ENCODE measurements at regions not wholly inside any gene's neighbourhood (a gene's known extent, or its start where the extent isn't known, plus 50 kb on each side); places are given as distances from the start of the nearest gene placed in this dataset.

DNA sequence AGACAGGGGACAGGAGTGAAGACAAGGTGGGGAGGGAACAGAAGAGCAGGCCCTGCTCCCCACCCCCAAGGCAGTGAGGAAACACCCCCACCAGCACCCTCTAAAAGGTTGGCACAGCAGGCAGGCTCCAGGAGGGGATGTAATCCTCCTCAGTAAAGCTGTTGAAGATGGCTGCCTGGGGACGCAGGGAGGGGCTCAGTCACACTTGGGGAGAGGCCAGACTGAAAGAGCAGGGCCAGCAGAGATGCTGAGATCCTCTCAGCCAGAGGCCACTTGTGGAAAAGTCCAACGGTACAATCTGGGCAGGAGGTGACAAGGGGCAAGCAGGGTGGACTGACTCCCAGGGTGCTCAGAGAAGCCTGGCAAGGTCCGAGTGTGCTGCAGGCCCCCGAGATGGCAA lies 154.8 kb upstream of the ID2 start:
- no peak for DNase-seq (ENCODE audit: low read depth)

DNA sequence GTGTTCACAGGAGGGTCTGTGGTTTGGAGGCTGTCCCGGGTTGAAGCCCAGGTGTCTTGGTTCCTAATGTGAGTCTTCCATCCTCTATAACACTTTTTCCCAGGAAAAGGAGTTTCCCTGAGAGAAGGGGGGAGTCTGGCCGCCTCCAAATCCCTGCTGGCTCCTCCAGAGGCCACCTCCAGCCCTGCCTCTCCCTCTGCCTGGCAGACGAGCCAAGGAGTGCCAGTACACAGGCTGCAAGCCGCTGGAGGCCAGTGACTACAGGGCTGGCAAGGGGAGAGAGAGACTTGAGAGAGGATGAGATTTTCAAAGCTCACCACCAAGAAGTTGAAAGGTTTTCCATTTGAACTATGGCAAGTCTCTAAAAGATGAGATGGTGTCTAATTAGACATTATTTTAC lies 154.2 kb upstream of the ID2 start:
- DNase-seq (ENCODE audit: low read depth) = no peak

DNA sequence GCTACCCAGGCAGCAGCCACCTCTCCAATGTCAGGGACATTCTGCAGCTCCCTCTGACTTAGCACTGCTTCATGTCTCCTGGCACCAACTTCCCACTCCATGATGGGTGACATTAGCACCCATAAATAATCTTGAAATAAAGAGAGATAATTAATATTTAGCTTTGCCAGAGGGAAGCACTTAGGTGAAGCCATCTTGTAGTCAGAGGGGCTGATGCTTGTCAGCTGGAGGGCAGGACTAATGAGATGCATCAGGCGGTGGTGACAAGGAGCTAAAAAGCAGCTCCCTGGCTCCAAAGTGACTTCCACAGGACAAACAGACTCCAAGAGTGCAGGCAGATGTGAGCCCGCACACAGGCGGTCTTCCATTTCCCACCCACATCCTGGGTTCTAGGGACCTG lies 153.0 kb upstream of the ID2 start:
- DNase-seq (ENCODE audit: low read depth) = no peak

DNA sequence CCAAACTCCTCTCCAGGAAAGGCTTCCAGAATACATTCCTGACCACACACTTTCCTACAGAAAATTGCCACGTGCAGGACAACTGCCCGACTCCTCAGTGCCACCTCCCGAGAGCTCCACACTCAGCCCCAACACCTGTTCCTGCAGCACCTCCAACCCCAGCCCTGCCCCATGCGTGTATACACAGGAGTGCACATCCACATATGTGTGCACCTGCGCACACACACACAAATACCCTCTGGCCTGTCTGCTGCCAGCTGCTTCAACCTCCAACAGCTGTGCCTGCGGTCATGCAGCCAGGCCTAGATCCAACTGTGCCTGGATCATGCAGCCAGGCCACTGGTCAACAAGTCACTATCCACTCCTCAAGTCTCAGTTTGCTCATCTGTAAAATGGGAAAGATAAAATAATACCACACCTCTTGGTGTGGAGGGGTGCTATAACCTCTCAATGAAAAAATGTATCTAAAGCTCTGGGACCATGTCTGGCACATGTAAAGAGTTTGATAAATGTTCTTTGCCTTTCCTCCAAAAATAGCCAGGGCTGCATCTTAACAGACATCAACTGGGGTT lies 152.1 kb upstream of the ID2 start:
- no peak for DNase-seq (ENCODE audit: low read depth)

DNA sequence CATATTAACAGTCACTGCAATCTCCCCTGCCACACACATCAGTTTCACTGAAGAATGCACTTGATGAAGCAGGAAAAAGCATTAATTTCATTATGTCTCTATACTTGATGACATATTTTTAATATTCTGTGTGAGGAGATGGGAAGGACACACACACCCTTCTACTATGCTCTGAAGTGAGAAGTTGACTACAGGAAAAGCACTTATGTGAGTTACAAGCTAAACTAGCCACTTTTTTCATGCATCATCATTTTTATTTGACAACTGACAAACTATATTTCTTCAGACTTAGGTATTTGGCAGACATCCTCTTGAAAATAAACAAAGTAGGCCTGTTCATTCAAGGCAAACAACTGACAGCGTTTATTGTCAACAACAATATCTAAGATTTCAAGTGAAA lies 150.4 kb upstream of the ID2 start:
- DNase-seq (ENCODE audit: low read depth) = no peak

DNA sequence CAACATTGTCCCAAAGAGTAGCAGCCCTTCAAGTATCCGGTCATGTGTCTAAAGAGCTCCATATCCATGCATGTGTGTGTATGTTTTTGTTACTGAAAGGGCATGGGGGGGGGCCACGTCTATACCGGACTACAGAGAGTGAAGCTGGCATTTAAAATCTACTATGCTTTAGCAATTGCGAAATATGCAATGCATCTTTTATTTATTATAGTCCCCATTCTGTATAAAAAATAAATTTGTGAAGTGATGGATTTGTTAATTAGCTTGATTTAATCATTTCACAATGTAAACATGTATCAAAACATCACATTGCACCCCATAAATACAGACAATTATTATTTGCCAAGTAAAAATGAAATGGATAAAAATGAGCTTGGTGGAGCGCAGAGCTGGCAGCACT lies 149.4 kb upstream of the ID2 start:
- DNase-seq (ENCODE audit: low read depth) = no peak

DNA sequence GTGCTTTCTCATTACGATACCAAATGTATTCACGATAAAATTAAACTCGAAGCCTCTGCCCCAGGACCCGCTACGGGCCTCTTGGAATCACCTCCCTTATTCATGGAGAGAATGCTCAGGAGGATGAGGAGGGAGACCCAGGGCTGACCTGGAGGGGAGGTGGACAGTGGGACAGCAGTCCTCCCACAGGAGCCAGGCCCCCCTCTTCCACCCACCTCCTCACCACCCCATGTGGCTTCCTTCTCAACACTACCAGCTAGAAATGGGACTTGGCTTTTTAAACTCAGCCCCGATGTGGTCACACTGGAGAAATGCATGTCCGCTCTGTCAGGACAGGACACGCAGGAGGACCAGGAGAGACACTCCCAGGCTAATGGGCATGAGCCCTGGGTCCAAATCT lies 147.9 kb upstream of the ID2 start:
- no peak for DNase-seq (ENCODE audit: low read depth)

DNA sequence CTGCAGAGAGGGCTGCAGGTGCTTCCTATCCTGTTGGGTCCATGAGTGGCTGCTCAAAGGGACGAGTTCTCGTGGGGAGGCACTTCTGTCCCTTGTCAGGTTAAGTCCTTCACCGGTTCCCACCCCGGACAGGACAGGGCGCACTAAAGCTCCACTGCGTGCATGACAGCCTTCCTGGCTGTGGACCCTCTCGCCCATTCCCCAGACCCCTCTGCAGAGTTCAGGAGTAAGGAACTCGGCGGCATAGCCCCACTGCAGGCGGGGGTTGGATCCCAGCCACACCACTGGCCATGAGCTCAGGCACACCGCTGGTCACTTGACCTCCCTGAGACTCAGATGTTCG lies 147.5 kb upstream of the ID2 start:
- no peak for DNase-seq (ENCODE audit: low read depth)

DNA sequence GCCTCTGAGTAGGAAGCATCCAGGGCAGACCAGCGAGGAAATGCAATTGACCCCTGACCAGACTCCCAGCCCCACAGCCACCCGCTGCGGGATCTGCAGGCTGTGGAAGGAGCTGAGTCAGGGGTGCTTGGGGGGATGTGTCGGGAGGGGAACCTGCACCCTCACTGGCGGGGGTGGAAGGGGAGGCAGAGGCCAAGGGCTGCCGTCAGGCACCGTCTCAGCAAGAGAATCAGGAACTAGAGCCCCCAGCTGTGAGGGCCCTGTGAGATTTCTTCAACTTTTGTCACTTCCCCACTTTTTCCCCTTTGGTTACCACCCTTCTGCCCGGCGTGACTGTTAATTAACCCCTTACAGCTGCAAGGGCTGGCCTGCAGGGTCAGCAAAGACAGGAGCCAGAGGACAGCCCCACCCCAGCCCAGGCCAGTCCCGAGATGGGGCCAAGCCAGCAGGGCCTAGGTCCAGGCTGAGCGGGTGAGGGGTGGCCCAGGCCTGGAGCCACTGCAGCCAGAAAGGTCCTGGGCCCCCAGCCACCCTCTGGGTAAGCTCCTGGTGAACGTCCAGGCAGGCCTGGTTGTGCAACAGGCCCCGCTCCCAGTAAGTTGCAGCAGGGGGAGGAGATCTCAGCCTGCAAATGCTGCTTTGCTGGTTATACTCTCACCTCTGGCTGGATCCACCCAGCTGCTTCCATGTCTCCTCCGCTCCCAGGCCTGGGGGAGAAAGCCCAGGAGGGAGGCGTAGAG lies 147.0 kb upstream of the ID2 start:
- no peak for DNase-seq (ENCODE audit: low read depth)

DNA sequence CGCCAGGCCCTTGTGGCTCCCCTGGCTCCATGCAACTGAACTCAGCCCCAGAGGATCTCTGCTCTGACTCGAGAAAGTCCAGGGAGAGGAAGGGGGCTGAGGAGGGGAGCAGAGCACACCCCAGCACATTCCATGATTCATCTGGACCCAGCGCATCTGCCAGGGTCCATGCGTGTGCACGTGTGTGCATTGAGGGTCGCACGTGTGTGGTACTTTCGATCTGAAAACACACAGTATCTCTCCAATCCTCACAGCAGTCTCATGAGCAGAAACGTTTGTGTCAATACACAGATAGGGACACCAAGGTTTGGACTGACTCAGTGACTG lies 146.4 kb upstream of the ID2 start:
- DNase-seq (ENCODE audit: low read depth) = no peak

DNA sequence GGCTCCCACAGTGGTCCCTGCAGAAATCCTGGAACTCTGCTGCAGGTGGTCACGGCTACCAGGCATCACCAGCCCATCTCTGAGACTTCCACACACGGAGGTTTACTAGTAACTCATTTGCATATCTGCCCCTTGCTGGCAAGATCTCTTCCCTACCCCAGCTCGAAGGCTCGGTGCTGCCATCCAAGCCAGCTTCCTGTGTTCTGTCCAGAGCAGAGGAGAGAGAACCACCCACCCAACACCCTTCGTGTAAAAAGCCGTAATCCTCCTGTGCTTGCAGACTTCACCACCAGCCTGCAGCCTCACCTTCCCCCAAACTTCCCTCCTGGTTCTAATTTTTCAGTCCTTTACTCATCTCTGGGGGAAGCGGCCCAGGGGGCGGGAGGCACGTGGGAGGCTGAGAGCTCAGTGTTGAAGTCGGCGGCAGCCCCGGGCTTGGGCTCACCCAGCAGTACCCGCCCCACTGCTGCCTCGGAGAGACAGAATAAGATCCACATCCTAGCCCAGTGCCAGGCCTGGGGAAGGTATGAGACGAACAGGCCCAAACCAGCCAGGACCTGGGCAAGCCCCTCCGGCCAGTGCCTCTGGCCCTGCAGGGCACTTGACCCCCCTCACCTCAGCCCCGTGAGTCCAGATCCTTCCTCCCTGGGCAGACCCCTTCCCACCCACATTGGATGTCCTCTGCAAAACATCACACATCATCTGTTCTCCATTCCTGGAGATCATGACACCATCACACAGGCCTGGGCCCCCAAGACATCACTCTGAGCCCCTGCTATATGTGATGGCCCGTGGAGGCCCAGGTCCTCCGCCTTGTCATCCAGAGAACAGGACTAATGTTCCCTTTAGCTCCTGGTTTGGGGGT lies 145.8 kb upstream of the ID2 start:
- DNase-seq (ENCODE audit: low read depth) = no peak

DNA sequence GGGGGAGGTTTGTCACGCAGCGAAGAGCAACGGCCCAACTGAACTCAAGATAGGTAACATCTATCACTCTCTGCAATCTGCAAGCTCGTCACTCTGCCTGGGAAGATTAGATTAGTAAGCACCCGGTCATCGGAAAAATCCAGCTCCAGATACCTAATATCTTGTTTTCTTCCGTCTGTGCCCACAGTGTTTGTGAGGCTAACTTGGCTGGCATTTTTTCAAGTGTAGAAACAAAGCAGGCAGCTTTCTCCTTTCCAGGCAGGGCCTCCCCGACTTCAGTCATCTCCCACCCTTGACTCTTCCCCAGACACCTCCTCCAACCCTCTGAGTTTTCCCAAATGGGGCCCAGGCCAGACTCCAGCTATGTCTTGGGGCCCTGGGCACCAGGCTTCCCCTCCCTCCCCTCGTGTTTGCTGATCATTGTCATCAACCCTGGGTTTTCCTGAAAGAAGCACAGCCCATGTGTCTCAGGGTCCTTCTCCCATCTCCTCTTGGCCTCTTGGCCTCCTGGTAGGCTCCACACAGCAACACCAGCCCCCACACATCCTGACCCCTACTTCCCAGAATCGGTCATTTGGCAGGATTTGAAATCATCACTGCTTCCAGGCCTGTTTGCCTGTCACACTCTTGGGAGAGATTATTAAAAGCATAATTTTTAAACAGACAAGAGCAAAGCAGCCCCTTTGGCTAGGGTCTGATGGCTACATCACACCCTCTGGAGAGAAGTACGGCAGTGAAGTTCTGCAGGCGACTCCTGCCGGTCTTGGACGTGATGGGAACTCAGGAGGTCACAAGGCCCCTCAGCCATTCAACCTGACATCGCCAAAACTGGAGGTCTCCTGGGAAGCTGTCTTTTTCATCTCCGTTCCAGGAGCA lies 144.9 kb upstream of the ID2 start:
- no peak for DNase-seq (ENCODE audit: low read depth)

DNA sequence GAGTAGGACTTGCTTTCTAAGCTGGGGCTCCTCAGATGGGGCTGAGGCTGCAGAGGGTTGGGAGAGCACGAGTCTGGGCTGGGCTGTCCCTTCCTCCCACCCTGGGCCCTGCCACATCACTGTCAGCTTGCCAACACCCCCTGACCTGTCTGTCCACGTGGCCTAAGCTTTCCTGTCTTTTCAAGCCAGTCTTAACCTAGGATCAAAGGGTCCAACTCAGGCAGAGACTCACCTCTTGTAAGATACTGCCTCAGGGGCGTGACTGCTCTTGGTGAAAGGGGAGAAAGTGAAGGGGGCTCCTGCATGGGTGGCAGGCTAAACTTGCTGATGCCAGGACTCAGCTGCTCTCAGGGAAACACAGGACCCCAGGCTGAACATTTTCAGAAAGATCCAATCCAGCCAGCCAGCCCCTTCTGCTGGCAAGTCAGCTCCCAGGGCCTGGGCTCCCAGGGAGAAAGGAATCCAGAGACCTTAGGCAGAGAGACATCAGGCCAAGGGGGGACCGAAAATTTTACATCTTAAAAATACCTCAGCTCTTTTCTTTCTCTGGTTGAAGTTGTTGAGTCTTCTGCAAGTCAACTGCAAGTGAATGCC lies 144.2 kb upstream of the ID2 start:
- no peak for DNase-seq (ENCODE audit: low read depth)

DNA sequence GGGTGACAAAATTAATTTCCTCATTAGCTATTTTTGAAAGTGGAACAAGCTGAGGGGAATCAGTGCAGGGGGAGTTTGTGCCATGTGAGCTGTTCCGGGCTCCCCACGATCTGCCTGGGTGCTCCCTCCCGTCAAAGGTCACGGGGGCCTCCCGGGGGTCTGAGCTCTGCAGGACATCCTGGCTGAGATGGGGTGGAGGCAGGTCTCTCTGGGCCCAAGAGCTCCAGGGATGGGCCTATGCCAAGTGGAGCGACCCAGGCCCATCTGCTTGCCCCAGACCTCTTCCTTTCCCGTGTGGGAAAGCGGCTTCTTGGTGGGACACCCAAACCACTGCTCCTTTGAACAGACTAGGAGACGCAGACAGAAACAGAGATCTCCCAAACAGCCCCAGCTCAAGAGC lies 143.3 kb upstream of the ID2 start:
- no peak for DNase-seq (ENCODE audit: low read depth)

DNA sequence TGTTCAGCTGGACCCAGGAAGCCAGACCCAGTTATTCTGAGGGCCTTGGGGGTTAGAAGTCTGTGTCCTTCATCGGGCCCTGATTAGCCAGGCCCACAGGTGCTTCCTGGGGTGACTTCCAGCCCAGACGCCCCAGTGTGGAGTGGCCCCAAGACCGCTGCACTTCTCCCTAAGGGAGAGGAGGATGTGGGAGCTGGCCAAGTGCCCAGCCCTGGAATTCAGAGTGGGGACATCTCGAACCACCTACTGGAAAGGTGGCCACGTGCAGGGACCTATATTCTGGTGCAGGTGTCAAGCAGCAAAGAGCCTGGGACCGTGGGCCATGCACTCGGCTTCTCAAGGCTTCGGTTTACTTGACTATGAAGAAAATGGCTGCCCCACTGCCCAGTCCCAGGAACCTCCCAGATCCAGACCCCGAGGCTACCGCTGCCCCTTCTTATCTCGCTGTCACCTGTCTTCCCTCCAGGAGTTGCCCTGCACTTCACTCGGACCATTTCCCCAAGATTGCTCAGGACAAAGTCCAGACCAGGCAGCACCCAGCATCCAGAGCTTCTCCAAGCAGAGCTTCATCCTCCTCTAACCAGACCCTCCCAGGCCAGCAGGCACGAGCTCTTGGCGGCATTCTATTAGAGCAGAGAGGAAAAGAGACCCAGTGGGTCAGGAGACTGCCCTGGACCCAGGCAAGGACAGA lies 142.8 kb upstream of the ID2 start:
- no peak for DNase-seq (ENCODE audit: low read depth)

DNA sequence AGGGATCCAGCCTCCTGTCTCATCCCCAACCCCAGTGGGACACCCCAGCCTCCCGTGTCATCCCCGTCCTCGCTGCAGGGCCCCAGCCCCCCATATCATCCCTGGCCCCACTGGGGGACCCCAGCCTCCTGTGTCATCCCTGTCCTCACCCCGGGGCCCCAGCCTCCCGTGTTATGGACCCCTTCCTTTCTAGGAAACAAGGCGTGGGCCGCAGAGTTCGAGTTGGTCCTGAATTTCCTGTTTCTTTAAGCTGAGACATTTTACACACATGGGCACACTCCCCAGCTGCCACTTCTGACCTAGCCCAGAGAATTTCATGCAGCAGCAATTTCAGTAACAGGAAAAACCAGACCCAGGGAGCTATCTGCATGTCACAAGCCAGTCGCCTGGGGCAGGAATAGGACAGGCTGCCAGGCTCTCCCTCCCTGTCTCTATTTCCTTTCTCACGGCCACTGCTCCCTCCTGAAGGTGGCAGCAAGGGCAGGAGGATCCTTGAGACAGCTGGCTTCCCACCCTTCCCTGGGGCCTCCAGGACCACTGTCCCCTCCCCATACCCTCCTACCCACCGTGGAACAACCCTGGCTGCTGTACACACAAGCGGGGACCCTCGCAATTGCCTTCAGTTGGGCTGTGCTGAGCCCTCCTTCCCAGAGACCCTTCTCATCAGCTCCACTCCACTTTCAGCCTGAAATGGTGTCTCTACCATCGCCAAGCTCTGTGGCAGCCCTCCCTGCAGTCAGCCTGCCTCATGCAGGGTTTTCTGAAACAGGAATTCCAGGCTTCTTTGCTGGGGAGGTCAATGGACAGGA lies 141.9 kb upstream of the ID2 start:
- DNase-seq (ENCODE audit: low read depth) = no peak

DNA sequence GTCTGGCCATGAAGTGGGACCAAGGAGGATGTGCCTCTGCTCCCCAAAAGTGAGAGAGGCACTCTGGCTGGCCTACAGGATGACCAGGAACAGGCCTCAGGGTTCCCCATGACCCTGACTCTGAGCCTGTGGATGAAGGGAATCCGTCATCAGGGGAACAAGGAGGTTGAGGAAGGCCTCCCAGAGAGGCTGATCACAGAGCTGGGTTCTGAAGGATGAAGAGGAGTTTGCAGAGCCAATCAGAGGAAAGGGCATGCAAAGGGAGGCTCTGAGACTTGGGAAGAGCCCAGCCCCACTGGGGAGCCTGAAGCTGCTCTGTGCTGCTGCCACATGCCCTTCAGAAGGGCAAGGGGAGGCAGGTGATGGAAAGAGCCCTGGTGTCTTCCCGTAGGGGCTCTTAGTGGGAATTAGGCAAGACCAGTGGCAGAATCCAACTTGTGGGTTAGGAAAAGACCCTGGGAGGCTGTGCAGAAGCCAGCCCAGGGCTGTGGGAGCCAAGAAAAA lies 141.3 kb upstream of the ID2 start:
- DNase-seq (ENCODE audit: low read depth) = no peak

DNA sequence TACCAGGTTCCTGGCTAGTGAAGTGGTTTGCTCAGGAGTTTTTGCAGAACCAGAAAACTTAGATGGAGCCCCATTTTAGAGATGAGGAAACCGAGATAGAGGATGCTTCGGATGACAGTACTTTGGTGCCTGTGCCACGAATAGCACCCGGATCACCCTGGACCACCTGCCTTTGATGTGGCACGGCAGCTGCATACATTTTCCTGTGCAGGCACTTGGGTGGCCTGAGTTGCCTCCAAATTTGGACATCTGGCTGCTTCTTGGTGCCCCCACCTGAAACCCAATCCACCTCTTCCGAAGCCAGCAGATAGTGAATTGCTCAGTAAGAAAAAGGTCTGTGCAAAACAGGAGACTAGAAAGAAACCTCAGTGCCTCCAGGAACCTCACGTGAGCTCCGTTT lies 140.6 kb upstream of the ID2 start:
- DNase-seq (ENCODE audit: low read depth) = no peak

DNA sequence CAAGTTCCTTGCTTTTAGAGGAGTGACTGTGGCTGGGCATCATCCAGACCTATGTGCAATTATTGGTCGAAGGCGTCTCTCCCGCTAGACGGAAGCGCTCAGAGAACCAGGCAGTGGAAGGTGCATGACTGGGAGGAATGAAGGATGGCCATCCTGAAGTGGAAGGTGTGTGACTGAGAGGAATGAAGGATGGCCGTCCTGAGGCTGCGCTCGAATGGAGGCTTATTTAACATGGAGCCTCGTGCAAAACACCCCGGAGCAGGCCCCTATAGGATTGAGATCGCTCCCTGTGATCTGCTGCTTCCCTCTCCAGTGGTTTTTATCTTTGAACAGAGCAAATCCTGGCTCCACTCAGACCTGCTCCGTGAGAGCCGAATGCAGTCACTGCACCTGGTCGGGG lies 140.2 kb upstream of the ID2 start:
- DNase-seq (ENCODE audit: low read depth) = no peak

DNA sequence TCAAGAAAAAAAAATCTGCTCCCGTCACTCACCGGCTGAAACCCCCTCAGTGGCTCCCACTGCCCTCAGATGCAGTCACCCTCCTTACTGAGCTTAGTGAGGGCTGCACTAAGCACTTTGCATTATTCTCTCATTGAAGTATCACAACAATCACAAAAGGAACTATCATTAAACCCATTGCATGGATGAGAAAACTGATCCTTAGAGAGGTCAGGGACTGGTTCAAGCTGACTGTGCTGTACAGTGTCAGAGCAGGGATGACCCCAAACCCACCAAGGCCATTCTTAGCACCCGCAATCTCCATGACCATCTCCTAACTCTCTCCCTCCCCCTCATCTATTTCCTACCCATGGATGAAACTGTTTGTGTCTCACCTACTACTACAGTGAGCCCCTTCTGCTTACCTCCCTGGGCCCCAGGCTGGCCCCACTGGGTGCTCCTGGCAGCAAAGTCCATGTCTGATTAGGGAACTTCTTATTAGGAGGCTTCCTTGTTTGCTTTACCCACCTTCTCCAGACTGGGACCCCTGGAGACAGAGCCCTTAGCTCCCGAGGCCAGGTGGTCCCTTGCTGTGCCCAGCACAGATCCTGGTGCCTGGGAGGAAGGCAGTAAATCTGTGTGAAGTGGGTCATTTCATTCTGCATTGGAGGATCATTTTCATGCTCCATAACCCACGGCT lies 139.3 kb upstream of the ID2 start:
- DNase-seq (ENCODE audit: low read depth) = no peak

Measured in stimulated activated CD8-positive, alpha-beta memory T cell treated with anti-CD3 and anti-CD28 coated beads, Interleukin-12 subunit alpha, Interleukin-12 subunit beta, amount 100 ng/mL, for 4 hours (primary cell).